ENCODE measurements at regions not wholly inside any gene's neighbourhood (a gene's known extent, or its start where the extent isn't known, plus 50 kb on each side); places are given as distances from the start of the nearest gene placed in this dataset.

DNA sequence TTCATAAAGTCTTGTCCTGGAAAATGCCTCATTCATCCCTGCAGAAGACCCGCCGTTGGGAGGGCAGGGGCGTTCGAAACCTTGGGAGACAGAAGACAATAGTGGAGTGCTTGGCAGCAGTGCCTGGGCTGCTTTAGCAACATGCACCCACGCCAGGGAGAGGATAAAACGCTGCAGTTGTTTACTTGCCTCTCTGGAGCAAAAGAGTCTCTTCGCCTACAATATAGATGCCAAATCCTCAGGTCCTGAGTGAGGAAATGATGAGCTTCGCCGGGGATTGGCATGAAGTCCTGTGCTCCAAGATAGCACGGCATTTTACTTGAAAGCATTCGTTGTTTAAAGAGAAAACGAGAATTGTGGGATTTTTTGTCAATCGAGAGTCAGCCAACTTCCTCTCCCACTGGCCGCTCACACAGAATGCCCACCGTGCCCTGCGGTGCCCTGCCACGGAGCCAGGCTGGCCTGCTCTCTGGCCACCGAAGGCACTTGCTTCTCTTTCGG lies 152.5 kb upstream of the POU3F3 start:
- TF ChIP-seq, protein P1, sequence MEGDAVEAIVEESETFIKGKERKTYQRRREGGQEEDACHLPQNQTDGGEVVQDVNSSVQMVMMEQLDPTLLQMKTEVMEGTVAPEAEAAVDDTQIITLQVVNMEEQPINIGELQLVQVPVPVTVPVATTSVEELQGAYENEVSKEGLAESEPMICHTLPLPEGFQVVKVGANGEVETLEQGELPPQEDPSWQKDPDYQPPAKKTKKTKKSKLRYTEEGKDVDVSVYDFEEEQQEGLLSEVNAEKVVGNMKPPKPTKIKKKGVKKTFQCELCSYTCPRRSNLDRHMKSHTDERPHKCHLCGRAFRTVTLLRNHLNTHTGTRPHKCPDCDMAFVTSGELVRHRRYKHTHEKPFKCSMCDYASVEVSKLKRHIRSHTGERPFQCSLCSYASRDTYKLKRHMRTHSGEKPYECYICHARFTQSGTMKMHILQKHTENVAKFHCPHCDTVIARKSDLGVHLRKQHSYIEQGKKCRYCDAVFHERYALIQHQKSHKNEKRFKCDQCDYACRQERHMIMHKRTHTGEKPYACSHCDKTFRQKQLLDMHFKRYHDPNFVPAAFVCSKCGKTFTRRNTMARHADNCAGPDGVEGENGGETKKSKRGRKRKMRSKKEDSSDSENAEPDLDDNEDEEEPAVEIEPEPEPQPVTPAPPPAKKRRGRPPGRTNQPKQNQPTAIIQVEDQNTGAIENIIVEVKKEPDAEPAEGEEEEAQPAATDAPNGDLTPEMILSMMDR (IDR thresholded peaks at IDR 0.05), result no peak
- TF ChIP-seq POLR2AphosphoS5 (IDR thresholded peaks at IDR 0.05), result no peak
